HEK293 (cell line): ENCODE measurements at regions not wholly inside any gene's neighbourhood (a gene's known extent, or its start where the extent isn't known, plus 50 kb on each side); places are given as distances from the start of the nearest gene placed in this dataset.
"Not testable (repeated sequence)": the region's sequence is repeated elsewhere in the genome, so short reads cannot be mapped to it uniquely, and the experiment has no call there.

Source experiments
- CTCF ChIA-PET: fragments of 350-600 bp; formaldehyde crosslinking; extraction: SDS; loops from one replicate; lab custom pipeline; 2021; ENCODE audit warnings: antibody characterized with exemption; lab: Yijun Ruan, JAX
- POLR2A ChIA-PET: fragments of 300-600 bp; formaldehyde crosslinking; extraction: SDS; loops from one replicate; lab custom pipeline; 2020; ENCODE audit warnings: antibody characterized with exemption, inconsistent platforms; lab: Yijun Ruan, JAX
- H3K27ac ChIP-seq: fragments of 200-500 bp; sonication (Bioruptor generic); 2 replicates; pipeline ENCODE4 v1.5.1; 2014; ENCODE audit warnings: low read depth, low read length, control low read depth, inconsistent platforms; ENCODE audit errors: extremely low read depth
- H3K36me3 ChIP-seq, 2 experiments: fragments of 200-500 bp in 1 of 2; sonication (Bioruptor generic) in 1 of 2; 1 replicate in 1 of 2; 2 replicates in 1 of 2; pipeline ENCODE4 v1.5.1; 2014 to 2017; ENCODE audit warnings: inconsistent platforms in 2 of 2, low read length in 2 of 2; ENCODE audit not compliant: control insufficient read depth in 2 of 2, insufficient read depth in 1 of 2
- H3K4me1 ChIP-seq: fragments of 200-500 bp; sonication (Bioruptor generic); 2 replicates; pipeline ENCODE4 v1.5.1; 2014; ENCODE audit warnings: mild to moderate bottlenecking, low read length, inconsistent platforms; ENCODE audit not compliant: control insufficient read depth, insufficient read depth
- H3K4me3 ChIP-seq: 2 replicates; pipeline ENCODE4 v1.5.1; 2011; ENCODE audit warnings: low read depth, mild to moderate bottlenecking, control low read depth, low read length, moderate library complexity
- H3K9me3 ChIP-seq: fragments of 200-500 bp; sonication (Bioruptor generic); 2 replicates; pipeline ENCODE4 v1.5.1; 2014; ENCODE audit warnings: low read depth, low read length, inconsistent platforms; ENCODE audit not compliant: control insufficient read depth, insufficient read depth
- GFI1B ChIP-seq: fragments of 450-650 bp; formaldehyde crosslinking; IDR thresholded peaks from 2 replicates; pipeline ENCODE4 v1.5.1; 2016; ENCODE audit warnings: missing biosample characterization, missing genetic modification characterization
- TRIM28 ChIP-seq: IDR thresholded peaks from 2 replicates; pipeline ENCODE4 v1.6.1; 2011; ENCODE audit warnings: low read length, control low read depth, borderline replicate concordance
- YY1 ChIP-seq: fragments of 450-650 bp; formaldehyde crosslinking; IDR thresholded peaks from 2 replicates; pipeline ENCODE4 v1.5.1; 2018; ENCODE audit warnings: missing biosample characterization, missing genetic modification characterization
- ZFP3 ChIP-seq: fragments of 450-650 bp; formaldehyde crosslinking; IDR thresholded peaks from 2 replicates; pipeline ENCODE4 v1.5.1; 2016; ENCODE audit warnings: low read depth, missing biosample characterization, missing genetic modification characterization
- ZNF146 ChIP-seq: fragments of 450-650 bp; formaldehyde crosslinking; IDR thresholded peaks from 2 replicates; pipeline ENCODE4 v1.5.1; 2016; ENCODE audit warnings: missing biosample characterization, missing genetic modification characterization
- ZNF155 ChIP-seq: fragments of 450-650 bp; formaldehyde crosslinking; IDR thresholded peaks from 2 replicates; pipeline ENCODE4 v1.5.1; 2016; ENCODE audit warnings: missing biosample characterization, missing genetic modification characterization
- ZNF223 ChIP-seq: fragments of 450-650 bp; formaldehyde crosslinking; IDR thresholded peaks from 2 replicates; pipeline ENCODE4 v1.5.1; 2016; ENCODE audit warnings: missing biosample characterization, missing genetic modification characterization
- ZNF404 ChIP-seq: fragments of 450-650 bp; formaldehyde crosslinking; IDR thresholded peaks from 2 replicates; pipeline ENCODE4 v1.5.1; 2017; ENCODE audit warnings: missing biosample characterization, missing genetic modification characterization
- ZNF426 ChIP-seq: fragments of 450-650 bp; formaldehyde crosslinking; IDR thresholded peaks from 2 replicates; pipeline ENCODE4 v1.5.1; 2017; ENCODE audit warnings: missing biosample characterization, missing genetic modification characterization, mild to moderate bottlenecking, inconsistent platforms, moderate library complexity
- ZNF549 ChIP-seq: fragments of 450-650 bp; IDR thresholded peaks from 2 replicates; pipeline ENCODE4 v1.5.1; 2018; ENCODE audit warnings: missing biosample characterization, missing genetic modification characterization, mild to moderate bottlenecking, inconsistent platforms, moderate library complexity
- ZNF629 ChIP-seq: fragments of 450-650 bp; formaldehyde crosslinking; IDR thresholded peaks from 2 replicates; pipeline ENCODE4 v1.5.1; 2017; ENCODE audit warnings: missing biosample characterization, missing genetic modification characterization
- ZNF791 ChIP-seq: fragments of 450-650 bp; formaldehyde crosslinking; IDR thresholded peaks from 2 replicates; pipeline ENCODE4 v1.5.1; 2016; ENCODE audit warnings: missing biosample characterization, missing genetic modification characterization
- TF ChIP-seq, protein P1 (sequence below): fragments of 450-650 bp; formaldehyde crosslinking; IDR thresholded peaks from 2 replicates; pipeline ENCODE4 v1.5.1; 2016; ENCODE audit warnings: missing biosample characterization, missing genetic modification characterization
- TF ChIP-seq, protein P2 (sequence below): fragments of 450-650 bp; formaldehyde crosslinking; IDR thresholded peaks from 2 replicates; pipeline ENCODE4 v1.5.1; 2016; ENCODE audit warnings: missing biosample characterization, missing genetic modification characterization
- TF ChIP-seq, protein P3 (sequence below): fragments of 450-650 bp; IDR thresholded peaks from 2 replicates; pipeline ENCODE4 v1.5.1; 2018; ENCODE audit warnings: missing biosample characterization, mild to moderate bottlenecking, missing genetic modification characterization
- TF ChIP-seq, protein P4 (sequence below): fragments of 450-650 bp; formaldehyde crosslinking; IDR thresholded peaks from 2 replicates; pipeline ENCODE4 v1.5.1; 2016; ENCODE audit warnings: missing biosample characterization, missing genetic modification characterization
- TF ChIP-seq, protein P5 (sequence below): fragments of 450-650 bp; formaldehyde crosslinking; IDR thresholded peaks from 2 replicates; pipeline ENCODE4 v1.5.1; 2016; ENCODE audit warnings: missing biosample characterization, missing genetic modification characterization
- TF ChIP-seq, protein P6 (sequence below): fragments of 450-650 bp; formaldehyde crosslinking; IDR thresholded peaks from 2 replicates; pipeline ENCODE4 v1.5.1; 2017; ENCODE audit warnings: missing biosample characterization, missing genetic modification characterization
- TF ChIP-seq, protein P7 (sequence below): fragments of 450-650 bp; formaldehyde crosslinking; IDR thresholded peaks from 2 replicates; pipeline ENCODE4 v1.5.1; 2016; ENCODE audit warnings: missing biosample characterization, missing genetic modification characterization

DNA sequence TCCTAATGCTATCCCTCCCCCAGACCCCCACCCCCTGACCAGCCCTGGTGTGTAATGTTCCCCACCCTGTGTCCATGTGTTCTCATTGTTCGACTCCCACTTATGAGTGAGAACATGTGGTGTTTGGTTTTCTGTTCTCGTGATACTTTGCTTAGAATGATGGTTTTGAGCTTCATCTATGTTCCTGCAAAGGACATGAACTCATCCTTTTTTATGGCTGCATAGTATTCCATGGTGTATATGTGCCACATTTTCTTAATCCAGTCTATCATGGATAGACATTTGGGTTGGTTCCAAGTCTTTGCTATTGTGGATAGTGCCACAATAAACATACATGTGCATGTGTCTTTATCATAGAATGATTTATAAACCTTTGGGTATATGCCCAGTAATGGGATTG, 209.4 kb upstream of the SLC38A2 start:
- H3K9me3 ChIP-seq, POLR2A ChIA-PET, CTCF ChIA-PET, H3K36me3 ChIP-seq, H3K4me1 ChIP-seq, H3K4me3 ChIP-seq: not testable (repeated sequence)
- TF ChIP-seq, protein P1, sequence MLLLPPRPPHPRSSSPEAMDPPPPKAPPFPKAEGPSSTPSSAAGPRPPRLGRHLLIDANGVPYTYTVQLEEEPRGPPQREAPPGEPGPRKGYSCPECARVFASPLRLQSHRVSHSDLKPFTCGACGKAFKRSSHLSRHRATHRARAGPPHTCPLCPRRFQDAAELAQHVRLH (tag by site-specific recombination) = 0 out of 2 replicates have a peak, but pooled peaks have one; percentile 44
- peak; percentile 69 for TF ChIP-seq ZNF146 (tag by site-specific recombination)
- TF ChIP-seq, protein P2, sequence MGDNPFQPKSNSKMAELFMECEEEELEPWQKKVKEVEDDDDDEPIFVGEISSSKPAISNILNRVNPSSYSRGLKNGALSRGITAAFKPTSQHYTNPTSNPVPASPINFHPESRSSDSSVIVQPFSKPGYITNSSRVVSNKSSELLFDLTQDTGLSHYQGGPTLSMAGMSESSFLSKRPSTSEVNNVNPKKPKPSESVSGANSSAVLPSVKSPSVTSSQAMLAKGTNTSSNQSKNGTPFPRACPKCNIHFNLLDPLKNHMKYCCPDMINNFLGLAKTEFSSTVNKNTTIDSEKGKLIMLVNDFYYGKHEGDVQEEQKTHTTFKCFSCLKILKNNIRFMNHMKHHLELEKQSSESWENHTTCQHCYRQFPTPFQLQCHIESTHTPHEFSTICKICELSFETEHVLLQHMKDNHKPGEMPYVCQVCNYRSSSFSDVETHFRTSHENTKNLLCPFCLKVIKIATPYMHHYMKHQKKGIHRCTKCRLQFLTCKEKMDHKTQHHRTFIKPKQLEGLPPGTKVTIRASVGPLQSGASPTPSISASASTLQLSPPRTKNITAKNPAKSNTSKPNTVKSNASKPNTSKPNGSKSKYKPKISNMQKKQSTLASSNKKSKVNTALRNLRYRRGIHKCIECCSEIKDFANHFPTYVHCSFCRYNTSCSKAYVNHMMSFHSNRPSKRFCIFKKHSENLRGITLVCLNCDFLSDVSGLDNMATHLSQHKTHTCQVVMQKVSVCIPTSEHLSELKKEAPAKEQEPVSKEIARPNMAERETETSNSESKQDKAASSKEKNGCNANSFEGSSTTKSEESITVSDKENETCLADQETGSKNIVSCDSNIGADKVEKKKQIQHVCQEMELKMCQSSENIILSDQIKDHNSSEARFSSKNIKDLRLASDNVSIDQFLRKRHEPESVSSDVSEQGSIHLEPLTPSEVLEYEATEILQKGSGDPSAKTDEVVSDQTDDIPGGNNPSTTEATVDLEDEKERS (tag by site-specific recombination) = peak; percentile 63; the same call in 1 of the 2 replicates
- TF ChIP-seq, all 188 proteins: peak for 3; not testable (repeated sequence) for 185
- not testable (repeated sequence) for H3K27ac ChIP-seq

DNA sequence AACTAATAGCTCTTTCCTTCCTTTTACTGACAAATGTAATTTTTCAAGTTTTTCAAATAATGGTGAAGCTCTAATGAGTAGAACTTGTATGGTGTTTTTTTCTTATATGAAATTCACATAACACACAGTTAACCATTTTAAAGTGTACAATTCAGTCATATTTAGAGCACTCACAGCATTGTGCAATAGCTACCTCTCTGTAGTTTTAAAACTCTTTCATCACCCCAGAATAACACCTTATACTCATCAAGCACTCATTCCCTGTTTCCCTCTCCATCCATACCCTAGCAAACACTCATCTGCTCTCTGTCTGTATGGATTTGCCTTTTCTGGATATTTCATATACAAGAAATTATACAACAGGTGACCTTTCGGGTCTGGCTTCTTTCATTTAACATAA, 207.9 kb upstream of the SLC38A2 start:
- H3K4me3 ChIP-seq = no peak overlapping the region
- no peaks in the 10 kb centered on the region for H3K9me3 ChIP-seq
- H3K36me3 ChIP-seq = no peaks in the 10 kb centered on the region
- no peak for TF ChIP-seq ZNF404 (tag by site-specific recombination)
- TF ChIP-seq, protein P3, sequence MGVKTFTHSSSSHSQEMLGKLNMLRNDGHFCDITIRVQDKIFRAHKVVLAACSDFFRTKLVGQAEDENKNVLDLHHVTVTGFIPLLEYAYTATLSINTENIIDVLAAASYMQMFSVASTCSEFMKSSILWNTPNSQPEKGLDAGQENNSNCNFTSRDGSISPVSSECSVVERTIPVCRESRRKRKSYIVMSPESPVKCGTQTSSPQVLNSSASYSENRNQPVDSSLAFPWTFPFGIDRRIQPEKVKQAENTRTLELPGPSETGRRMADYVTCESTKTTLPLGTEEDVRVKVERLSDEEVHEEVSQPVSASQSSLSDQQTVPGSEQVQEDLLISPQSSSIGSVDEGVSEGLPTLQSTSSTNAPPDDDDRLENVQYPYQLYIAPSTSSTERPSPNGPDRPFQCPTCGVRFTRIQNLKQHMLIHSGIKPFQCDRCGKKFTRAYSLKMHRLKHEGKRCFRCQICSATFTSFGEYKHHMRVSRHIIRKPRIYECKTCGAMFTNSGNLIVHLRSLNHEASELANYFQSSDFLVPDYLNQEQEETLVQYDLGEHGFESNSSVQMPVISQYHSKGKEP = no peak
- TF ChIP-seq ZNF549 (tag by site-specific recombination) = no peak
- TF ChIP-seq, protein P4, sequence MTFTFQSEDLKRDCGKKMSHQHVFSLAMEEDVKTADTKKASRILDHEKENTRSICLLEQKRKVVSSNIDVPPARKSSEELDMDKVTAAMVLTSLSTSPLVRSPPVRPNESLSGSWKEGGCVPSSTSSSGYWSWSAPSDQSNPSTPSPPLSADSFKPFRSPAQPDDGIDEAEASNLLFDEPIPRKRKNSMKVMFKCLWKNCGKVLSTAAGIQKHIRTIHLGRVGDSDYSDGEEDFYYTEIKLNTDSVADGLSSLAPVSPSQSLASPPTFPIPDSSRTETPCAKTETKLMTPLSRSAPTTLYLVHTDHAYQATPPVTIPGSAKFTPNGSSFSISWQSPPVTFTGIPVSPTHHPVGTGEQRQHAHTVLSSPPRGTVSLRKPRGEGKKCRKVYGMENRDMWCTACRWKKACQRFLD (tag by site-specific recombination) = no peak
- no peak for TF ChIP-seq TRIM28
- TF ChIP-seq, protein P5, sequence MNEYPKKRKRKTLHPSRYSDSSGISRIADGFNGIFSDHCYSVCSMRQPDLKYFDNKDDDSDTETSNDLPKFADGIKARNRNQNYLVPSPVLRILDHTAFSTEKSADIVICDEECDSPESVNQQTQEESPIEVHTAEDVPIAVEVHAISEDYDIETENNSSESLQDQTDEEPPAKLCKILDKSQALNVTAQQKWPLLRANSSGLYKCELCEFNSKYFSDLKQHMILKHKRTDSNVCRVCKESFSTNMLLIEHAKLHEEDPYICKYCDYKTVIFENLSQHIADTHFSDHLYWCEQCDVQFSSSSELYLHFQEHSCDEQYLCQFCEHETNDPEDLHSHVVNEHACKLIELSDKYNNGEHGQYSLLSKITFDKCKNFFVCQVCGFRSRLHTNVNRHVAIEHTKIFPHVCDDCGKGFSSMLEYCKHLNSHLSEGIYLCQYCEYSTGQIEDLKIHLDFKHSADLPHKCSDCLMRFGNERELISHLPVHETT = no peak
- H3K27ac ChIP-seq = no peak overlapping the region
- POLR2A ChIA-PET = no interaction called here
- CTCF ChIA-PET = no interaction called here
- no peaks in the 10 kb centered on the region for H3K4me1 ChIP-seq

DNA sequence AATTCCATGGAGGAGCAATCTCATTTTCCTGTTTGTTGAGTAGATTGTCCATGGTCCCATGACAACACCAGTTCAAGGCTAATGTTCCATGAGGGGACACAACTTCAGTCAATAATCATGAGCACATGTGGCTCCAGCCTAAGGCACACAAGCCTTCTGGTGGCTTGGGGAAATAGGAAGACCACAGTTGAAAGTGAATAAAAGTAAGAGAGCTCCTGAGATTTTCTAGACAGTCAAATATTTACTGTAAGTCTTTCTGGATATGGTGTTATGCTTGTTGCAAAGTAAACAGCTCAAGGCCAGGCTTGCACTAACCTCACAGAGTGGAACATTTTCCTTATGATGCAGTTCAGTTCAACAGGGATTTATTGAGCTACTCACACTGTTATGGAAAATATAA, 206.9 kb upstream of the SLC38A2 start:
- H3K27ac ChIP-seq = no peak overlapping the region
- H3K4me1 ChIP-seq = no peaks in the 10 kb centered on the region
- CTCF ChIA-PET = interaction anchor here (0.7 kb wide), 2 partner anchors 284 to 1127 kb away, joined by 4 read pairs; partner anchors contain the start of gene RPAP3
- no peaks in the 10 kb centered on the region for H3K36me3 ChIP-seq
- H3K9me3 ChIP-seq = no peaks in the 10 kb centered on the region
- no peak overlapping the region for H3K4me3 ChIP-seq
- POLR2A ChIA-PET = no interaction called here
- no peak for TF ChIP-seq ZNF155 (tag by site-specific recombination)
- TF ChIP-seq YY1 (tag by site-specific recombination) = no peak
- TF ChIP-seq, protein P6, sequence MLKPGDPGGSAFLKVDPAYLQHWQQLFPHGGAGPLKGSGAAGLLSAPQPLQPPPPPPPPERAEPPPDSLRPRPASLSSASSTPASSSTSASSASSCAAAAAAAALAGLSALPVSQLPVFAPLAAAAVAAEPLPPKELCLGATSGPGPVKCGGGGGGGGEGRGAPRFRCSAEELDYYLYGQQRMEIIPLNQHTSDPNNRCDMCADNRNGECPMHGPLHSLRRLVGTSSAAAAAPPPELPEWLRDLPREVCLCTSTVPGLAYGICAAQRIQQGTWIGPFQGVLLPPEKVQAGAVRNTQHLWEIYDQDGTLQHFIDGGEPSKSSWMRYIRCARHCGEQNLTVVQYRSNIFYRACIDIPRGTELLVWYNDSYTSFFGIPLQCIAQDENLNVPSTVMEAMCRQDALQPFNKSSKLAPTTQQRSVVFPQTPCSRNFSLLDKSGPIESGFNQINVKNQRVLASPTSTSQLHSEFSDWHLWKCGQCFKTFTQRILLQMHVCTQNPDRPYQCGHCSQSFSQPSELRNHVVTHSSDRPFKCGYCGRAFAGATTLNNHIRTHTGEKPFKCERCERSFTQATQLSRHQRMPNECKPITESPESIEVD (tag by site-specific recombination) = no peak
- TF ChIP-seq ZNF426 = no peak
- TF ChIP-seq ZFP3 (tag by site-specific recombination) = no peak
- no peak for TF ChIP-seq GFI1B
- TF ChIP-seq, protein P3 = no peak
- TF ChIP-seq, protein P7, sequence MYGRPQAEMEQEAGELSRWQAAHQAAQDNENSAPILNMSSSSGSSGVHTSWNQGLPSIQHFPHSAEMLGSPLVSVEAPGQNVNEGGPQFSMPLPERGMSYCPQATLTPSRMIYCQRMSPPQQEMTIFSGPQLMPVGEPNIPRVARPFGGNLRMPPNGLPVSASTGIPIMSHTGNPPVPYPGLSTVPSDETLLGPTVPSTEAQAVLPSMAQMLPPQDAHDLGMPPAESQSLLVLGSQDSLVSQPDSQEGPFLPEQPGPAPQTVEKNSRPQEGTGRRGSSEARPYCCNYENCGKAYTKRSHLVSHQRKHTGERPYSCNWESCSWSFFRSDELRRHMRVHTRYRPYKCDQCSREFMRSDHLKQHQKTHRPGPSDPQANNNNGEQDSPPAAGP (tag by site-specific recombination) = no peak
- no peak for TF ChIP-seq ZNF629 (tag by site-specific recombination)
- no peak for TF ChIP-seq ZNF791 (tag by site-specific recombination)
- no peak for TF ChIP-seq ZNF223
